Left colon (tissue), 2 donors: ENCODE measurements at regions not wholly inside any gene's neighbourhood (a gene's known extent, or its start where the extent isn't known, plus 50 kb on each side); places are given as distances from the start of the nearest gene placed in this dataset.

Experiments
- ATAC-seq: fragments of 200-7000 bp; cut with Tn5 transposase; one replicate; pipeline ENCODE4 v1.9.1; 2020; ENCODE audit warnings: mild to moderate bottlenecking, moderate library complexity
- DNase-seq, 2 donors: peaks; one replicate each; pipeline ENCODE4 v3.0.0-alpha.2; 2020
- intact Hi-C, 2 donors: fragments of 100-400 bp; cut with DNase I in 1 of 2; cut with micrococcal nuclease in 1 of 2; formaldehyde crosslinking; loops; one replicate each; pipeline versions ENCODE4 v1.11.2 to v1.14.0; 2022; cut with DNase I, micrococcal nuclease
- donor health status: DM: no; HTN: no; CAD: no.
- donor health status: DM: yes; HTN: yes; CAD: no.

DNA sequence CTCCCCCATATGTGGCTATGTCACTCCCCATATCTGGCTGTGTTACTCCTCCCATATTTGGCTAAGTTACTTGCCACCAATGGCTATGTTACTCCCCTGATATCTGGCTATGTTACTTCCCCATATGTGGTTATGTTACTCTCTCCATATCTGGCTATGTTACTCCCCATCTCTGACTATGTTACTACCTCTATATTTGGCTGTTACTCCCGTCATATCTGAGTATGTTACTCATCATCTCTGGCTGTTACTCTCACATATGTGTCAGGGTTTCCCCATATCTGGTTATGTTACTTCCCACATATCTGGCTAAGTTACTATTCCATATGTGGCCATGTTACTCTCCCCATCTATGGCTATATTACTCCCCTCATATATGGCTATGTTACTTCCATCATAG lies 50.3 kb upstream of the MAP10 start:
- intact Hi-C loops, result no loop called here
- no peak for ATAC-seq
- no peak for DNase-seq
